ENCODE measurements at regions not wholly inside any gene's neighbourhood (a gene's known extent, or its start where the extent isn't known, plus 50 kb on each side); places are given as distances from the start of the nearest gene placed in this dataset.

- no peak overlapping the region for H3K27ac Mint-ChIP-seq
- CTCF ChIA-PET, result no interaction called here
- intact Hi-C loops (cut with DNase I, micrococcal nuclease), result no loop called here
- Histone ChIP-seq H3K9me3 (ENCODE audit: control insufficient read depth in 1 of 2, insufficient read depth in 1 of 2, low read length in 2 of 2) (no peaks in the 10 kb centered on the region), H3K36me3 (ENCODE audit: insufficient read depth, low read length) (no peaks in the 10 kb centered on the region), H3K27me3 (ENCODE audit: control insufficient read depth in 1 of 2, insufficient read depth in 2 of 2, low read length in 2 of 2) (no peaks in the 10 kb centered on the region), H3K4me3 (ENCODE audit: low read length) (no peak overlapping the region), H3K4me1 (ENCODE audit: insufficient read depth, low read length) (no peaks in the 10 kb centered on the region), H3K27ac (ENCODE audit: low read depth in 1 of 2, low read length in 2 of 2) (no peak overlapping the region)
- H3K9me3 Mint-ChIP-seq, result no peaks in the 10 kb centered on the region
- DNase-seq (no peak), ATAC-seq (ENCODE audit: poor library complexity) (no peak)
- H3K27me3 Mint-ChIP-seq, result no peaks in the 10 kb centered on the region
- no peaks in the 10 kb centered on the region for H3K36me3 Mint-ChIP-seq (ENCODE audit: low read depth)
- no peak overlapping the region for H3K4me3 Mint-ChIP-seq
- POLR2A ChIA-PET, result no interaction called here
- H3K4me1 Mint-ChIP-seq (ENCODE audit: low read depth), result no peaks in the 10 kb centered on the region
- no peak for TF ChIP-seq CTCF (IDR thresholded peaks at IDR 0.05)
Measured at GRCh38 chr13:47220453-47221140, 323.7 kb upstream of the HTR2A start.

GRCh38 chr13:47218611-47219010 lies 321.8 kb upstream of the HTR2A start:
- H3K9me3 ChIP-seq (ENCODE audit: control insufficient read depth in 1 of 2, insufficient read depth in 1 of 2, low read length in 2 of 2), result no peaks in the 10 kb centered on the region
- H3K9me3 Mint-ChIP-seq, result no peaks in the 10 kb centered on the region
- CTCF ChIA-PET, result no interaction called here
- DNase-seq (no peak), ATAC-seq (ENCODE audit: poor library complexity) (no peak)
- POLR2A ChIA-PET, result no interaction called here
- H3K27me3 Mint-ChIP-seq, result no peaks in the 10 kb centered on the region
- H3K36me3 ChIP-seq (ENCODE audit: insufficient read depth, low read length), result no peaks in the 10 kb centered on the region
- no peak overlapping the region for H3K27ac Mint-ChIP-seq
- H3K27ac ChIP-seq (ENCODE audit: low read depth in 1 of 2, low read length in 2 of 2), result no peak overlapping the region
- no peaks in the 10 kb centered on the region for H3K36me3 Mint-ChIP-seq (ENCODE audit: low read depth)
- no peaks in the 10 kb centered on the region for H3K27me3 ChIP-seq (ENCODE audit: control insufficient read depth in 1 of 2, insufficient read depth in 2 of 2, low read length in 2 of 2)
- no peaks in the 10 kb centered on the region for H3K4me1 ChIP-seq (ENCODE audit: insufficient read depth, low read length)
- H3K4me1 Mint-ChIP-seq (ENCODE audit: low read depth), result no peaks in the 10 kb centered on the region
- no peak overlapping the region for H3K4me3 ChIP-seq (ENCODE audit: low read length)
- H3K4me3 Mint-ChIP-seq, result no peak overlapping the region
- intact Hi-C loops (cut with DNase I, micrococcal nuclease), result no loop called here
- TF ChIP-seq CTCF (IDR thresholded peaks at IDR 0.05), result no peak

GRCh38 chr13:47216176-47216822 lies 319.4 kb upstream of the HTR2A start:
- ATAC-seq (ENCODE audit: poor library complexity), result no peak
- Histone ChIP-seq H3K9me3 (ENCODE audit: control insufficient read depth in 1 of 2, insufficient read depth in 1 of 2, low read length in 2 of 2) (no peaks in the 10 kb centered on the region), H3K36me3 (ENCODE audit: insufficient read depth, low read length) (no peaks in the 10 kb centered on the region), H3K4me1 (ENCODE audit: insufficient read depth, low read length) (no peaks in the 10 kb centered on the region), H3K27ac (ENCODE audit: low read depth in 1 of 2, low read length in 2 of 2) (no peak overlapping the region), H3K4me3 (ENCODE audit: low read length) (no peak overlapping the region), H3K27me3 (ENCODE audit: control insufficient read depth in 1 of 2, insufficient read depth in 2 of 2, low read length in 2 of 2) (no peaks in the 10 kb centered on the region)
- no peak for TF ChIP-seq CTCF (IDR thresholded peaks at IDR 0.05)
- Mint-ChIP-seq H3K27ac (no peak overlapping the region), H3K9me3 (no peaks in the 10 kb centered on the region), H3K27me3 (no peaks in the 10 kb centered on the region), H3K4me3 (no peak overlapping the region), H3K4me1 (ENCODE audit: low read depth) (no peaks in the 10 kb centered on the region), H3K36me3 (ENCODE audit: low read depth) (no peaks in the 10 kb centered on the region)
- intact Hi-C loops (cut with DNase I, micrococcal nuclease), result no loop called here
- ChIA-PET POLR2A (no interaction called here), CTCF (no interaction called here)
- DNase-seq, result no peak
